Activated B cell treated with CpG ODN at 0.5 μM for 24 hours (primary cell): ENCODE measurements at regions not wholly inside any gene's neighbourhood (a gene's known extent, or its start where the extent isn't known, plus 50 kb on each side); places are given as distances from the start of the nearest gene placed in this dataset.
"Not testable (repeated sequence)": the region's sequence is repeated elsewhere in the genome, so short reads cannot be mapped to it uniquely, and the experiment has no call there.

Experiments used
- ATAC-seq: fragments of 200-7000 bp; cut with Tn5 transposase; one replicate; pipeline ENCODE4 v1.10.0; 2021; ENCODE audit warnings: low read depth, mild to moderate bottlenecking, moderate library complexity
- CTCF ChIA-PET: fragments of 350-600 bp; sonication (Branson Sonifier 250); formaldehyde crosslinking; loops from one replicate; lab custom pipeline; 2021; ENCODE audit warnings: antibody characterized with exemption; lab: Charles Lee
- POLR2A ChIA-PET: fragments of 350-600 bp; sonication (Branson Sonifier 250); formaldehyde crosslinking; loops from one replicate; lab custom pipeline; 2021; ENCODE audit warnings: antibody characterized with exemption; lab: Charles Lee
- DNase-seq: peaks from one replicate; pipeline ENCODE4 v3.0.0; 2022
- H3K27ac Mint-ChIP-seq: one replicate; pipeline ENCODE4 v1.8.0; 2020; ENCODE audit warnings: mixed read lengths
- H3K27me3 Mint-ChIP-seq: one replicate; pipeline ENCODE4 v1.8.0; 2021; ENCODE audit warnings: mixed read lengths
- H3K36me3 Mint-ChIP-seq: one replicate; pipeline ENCODE4 v1.8.0; 2021; ENCODE audit warnings: low read depth, mixed read lengths
- H3K4me1 Mint-ChIP-seq: one replicate; pipeline ENCODE4 v1.8.0; 2021; ENCODE audit warnings: mixed read lengths
- H3K4me3 Mint-ChIP-seq: one replicate; pipeline ENCODE4 v1.8.0; 2020; ENCODE audit warnings: mild to moderate bottlenecking, mixed read lengths
- H3K9me3 Mint-ChIP-seq: one replicate; pipeline ENCODE4 v1.8.0; 2020; ENCODE audit warnings: mixed read lengths
- CTCF ChIP-seq: fragments of 200-600 bp; IDR thresholded peaks from one replicate; pipeline ENCODE4 v1.8.0; 2022; ENCODE audit warnings: antibody characterized with exemption, mild to moderate bottlenecking
- intact Hi-C: fragments of 100-400 bp; cut with micrococcal nuclease; formaldehyde crosslinking; loops from one replicate; pipeline ENCODE4 v1.15.1; 2024

DNA sequence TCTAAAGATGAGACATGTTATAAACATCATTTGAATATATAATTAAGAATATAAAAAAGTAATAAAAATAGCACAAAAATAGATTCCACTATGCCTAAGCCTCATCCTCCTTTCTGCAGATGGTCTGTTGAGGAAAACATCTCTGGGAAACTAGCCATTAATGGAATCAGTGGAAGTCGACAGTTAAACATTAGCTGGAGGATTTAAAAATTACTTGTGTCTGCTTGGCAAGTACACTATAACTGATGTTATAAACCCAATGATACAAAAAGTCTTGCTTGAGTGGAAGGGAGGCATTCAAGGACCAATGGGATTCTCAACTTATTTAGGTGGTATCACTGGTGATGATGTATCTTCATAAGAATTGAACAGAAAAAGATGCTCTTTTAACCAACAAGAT, 1598.3 kb downstream of the PCDH18 start:
- no peak for DNase-seq
- ATAC-seq = no peak
- no peaks in the 10 kb centered on the region for H3K36me3 Mint-ChIP-seq
- no peak overlapping the region for H3K4me3 Mint-ChIP-seq
- POLR2A ChIA-PET = no interaction called here
- no peaks in the 10 kb centered on the region for H3K4me1 Mint-ChIP-seq
- no peak overlapping the region for H3K27ac Mint-ChIP-seq
- no peaks in the 10 kb centered on the region for H3K27me3 Mint-ChIP-seq
- CTCF ChIA-PET = interaction anchor here (1.1 kb wide), 1 partner anchor 27 kb away, joined by 3 read pairs; no protein-coding TSS in a partner anchor
- intact Hi-C loops = no loop called here
- no peak for TF ChIP-seq CTCF
- H3K9me3 Mint-ChIP-seq = peaks cover 5% of the 10 kb centered on the region

DNA sequence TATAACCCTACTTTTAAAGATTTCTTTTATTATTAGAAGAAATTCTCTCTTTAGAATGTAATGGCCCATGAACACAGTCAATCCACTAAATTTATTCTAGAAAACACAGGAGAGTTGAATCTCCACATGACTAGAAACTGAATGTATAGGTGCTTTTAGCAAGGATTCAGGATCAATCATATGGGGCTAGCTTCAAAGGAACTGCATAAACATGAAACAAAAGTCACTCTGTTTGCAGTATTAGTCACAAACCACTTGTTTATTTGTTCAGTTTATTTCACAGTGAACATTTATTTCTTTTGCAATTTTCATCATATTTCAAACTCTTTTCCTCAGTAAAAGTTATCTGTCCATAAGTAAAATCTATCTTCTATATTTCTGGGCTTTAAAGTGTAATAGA, 1604.6 kb downstream of the PCDH18 start:
- Mint-ChIP-seq H3K4me1 (no peaks in the 10 kb centered on the region), H3K36me3 (no peaks in the 10 kb centered on the region), H3K27ac (no peak overlapping the region), H3K27me3 (no peaks in the 10 kb centered on the region), H3K9me3 (peaks cover 2% of the 10 kb centered on the region), H3K4me3 (no peak overlapping the region)
- no peak for TF ChIP-seq CTCF
- ChIA-PET POLR2A (no interaction called here), CTCF (no interaction called here)
- intact Hi-C loops = no loop called here
- ATAC-seq (no peak), DNase-seq (no peak)

GRCh38 chr4:135921081-135921480, 1611.2 kb downstream of the PCDH18 start:
- ATAC-seq (no peak), DNase-seq (no peak)
- Mint-ChIP-seq H3K9me3 (peaks cover 2% of the 10 kb centered on the region), H3K4me1 (no peaks in the 10 kb centered on the region), H3K27me3 (no peaks in the 10 kb centered on the region), H3K27ac (no peak overlapping the region), H3K36me3 (no peaks in the 10 kb centered on the region), H3K4me3 (no peak overlapping the region)
- intact Hi-C loops = no loop called here
- CTCF ChIA-PET = no interaction called here
- no peak for TF ChIP-seq CTCF
- POLR2A ChIA-PET = no interaction called here

- intact Hi-C loops = no loop called here
- no peak overlapping the region for H3K27ac Mint-ChIP-seq
- peaks cover 2% of the 10 kb centered on the region for H3K9me3 Mint-ChIP-seq
- no peak overlapping the region for H3K4me3 Mint-ChIP-seq
- ATAC-seq (no peak), DNase-seq (no peak)
- no peak for TF ChIP-seq CTCF
- no peaks in the 10 kb centered on the region for H3K36me3 Mint-ChIP-seq
- H3K4me1 Mint-ChIP-seq = no peaks in the 10 kb centered on the region
- ChIA-PET POLR2A (no interaction called here), CTCF (no interaction called here)
- H3K27me3 Mint-ChIP-seq = no peaks in the 10 kb centered on the region
These were observed 1615.3 kb downstream of the PCDH18 start for GRCh38 chr4:135917011-135917410.

DNA sequence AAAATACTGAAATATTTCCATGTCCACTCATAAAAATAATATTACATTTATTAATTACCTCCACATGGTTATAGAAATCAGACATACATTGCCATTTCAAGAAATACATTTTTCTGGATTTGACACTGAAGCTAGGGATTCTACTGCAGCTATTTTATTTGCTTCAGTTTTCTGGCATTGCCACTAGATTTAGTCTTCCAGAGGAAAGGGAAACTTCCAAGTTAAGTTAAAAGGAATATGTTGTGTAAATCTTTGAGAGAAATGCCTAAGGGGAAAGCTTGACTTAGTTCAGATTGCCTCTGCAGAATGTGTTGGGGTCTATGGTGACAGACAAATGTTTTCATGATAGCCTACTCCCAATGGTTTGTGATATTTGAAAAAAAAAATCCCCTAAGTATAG, 1631.3 kb downstream of the PCDH18 start:
- CTCF ChIA-PET = no interaction called here
- H3K4me3 Mint-ChIP-seq = no peak overlapping the region
- H3K27me3 Mint-ChIP-seq = no peaks in the 10 kb centered on the region
- no peak overlapping the region for H3K27ac Mint-ChIP-seq
- POLR2A ChIA-PET = no interaction called here
- no peaks in the 10 kb centered on the region for H3K36me3 Mint-ChIP-seq
- DNase-seq (no peak), ATAC-seq (no peak)
- intact Hi-C loops = no loop called here
- H3K4me1 Mint-ChIP-seq = no peaks in the 10 kb centered on the region
- TF ChIP-seq CTCF = no peak
- peaks cover 6% of the 10 kb centered on the region for H3K9me3 Mint-ChIP-seq

DNA sequence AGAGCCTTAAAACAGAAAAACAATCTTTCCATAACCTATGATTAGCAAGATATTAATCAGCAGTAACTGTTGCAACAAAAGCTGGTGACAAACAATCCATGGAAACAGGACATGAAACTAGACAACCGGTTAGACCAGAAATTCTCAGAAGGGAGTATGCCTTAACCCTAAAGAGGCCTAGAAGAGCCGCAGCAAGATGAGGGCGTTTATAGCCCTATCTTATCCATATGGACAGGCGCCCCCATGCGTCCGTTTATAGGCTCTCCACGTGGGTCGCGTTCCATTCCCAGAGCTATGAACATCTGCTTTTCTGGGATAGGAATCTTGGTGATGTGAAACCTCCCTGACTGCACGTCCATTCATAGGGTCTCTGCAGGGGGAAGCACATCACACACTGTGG, 1662.7 kb upstream of the PABPC4L start:
- H3K9me3 Mint-ChIP-seq, H3K4me3 Mint-ChIP-seq, ATAC-seq, H3K27ac Mint-ChIP-seq, CTCF ChIA-PET, H3K4me1 Mint-ChIP-seq, intact Hi-C loops, H3K36me3 Mint-ChIP-seq, POLR2A ChIA-PET, DNase-seq, H3K27me3 Mint-ChIP-seq: not testable (repeated sequence)
